ENCODE measurements at regions not wholly inside any gene's neighbourhood (a gene's known extent, or its start where the extent isn't known, plus 50 kb on each side); places are given as distances from the start of the nearest gene placed in this dataset.

DNA sequence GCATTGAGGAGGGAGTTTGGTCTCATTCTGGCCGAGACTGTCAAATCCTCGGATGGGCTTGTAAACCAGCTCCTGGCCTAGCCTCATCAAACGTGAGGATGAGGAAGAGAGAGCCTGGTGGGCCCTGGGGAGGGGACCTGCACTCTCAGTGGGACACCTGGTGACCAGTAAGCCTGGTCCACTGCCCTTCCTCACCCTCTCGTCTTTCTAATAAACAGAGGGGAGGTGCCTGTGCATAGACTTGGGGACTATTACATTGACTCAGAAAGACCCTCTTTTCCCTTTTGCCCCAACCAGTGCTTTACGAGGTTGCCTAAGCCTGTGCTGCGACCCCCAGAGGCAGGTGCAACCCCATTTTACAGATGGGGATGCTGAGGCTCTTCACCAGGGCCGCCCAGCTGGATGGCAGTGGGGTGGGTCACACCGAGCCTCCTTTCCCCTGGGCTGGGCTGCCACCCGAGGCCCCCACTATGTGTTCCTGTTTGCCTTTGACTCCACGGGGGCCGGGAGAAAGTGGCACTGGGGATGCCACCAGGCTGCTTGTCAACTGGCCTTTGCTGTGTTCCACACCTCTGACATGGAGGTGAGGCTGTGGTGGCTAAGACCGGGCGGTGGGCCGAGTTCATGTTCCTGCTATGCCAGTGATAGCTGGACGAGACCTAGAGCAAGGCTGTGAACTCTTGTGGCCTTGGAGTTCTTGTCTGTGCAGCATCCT, 85.9 kb downstream of the GLI2 start:
- no peak for TF ChIP-seq POLR2A (IDR thresholded peaks at IDR 0.05; ENCODE audit: low read length)
- no peak for TF ChIP-seq GATA1 (IDR thresholded peaks at IDR 0.05; ENCODE audit: low read depth, low read length)

Measured in erythroblast (primary cell).